OCI-M2 (cell line): ENCODE measurements at regions not wholly inside any gene's neighbourhood (a gene's known extent, or its start where the extent isn't known, plus 50 kb on each side); places are given as distances from the start of the nearest gene placed in this dataset.
"Not testable (repeated sequence)": the region's sequence is repeated elsewhere in the genome, so short reads cannot be mapped to it uniquely, and the experiment has no call there.

Source experiments
- DNase-seq: peaks from one replicate; lab custom pipeline; 2025; ENCODE audit not compliant: unreplicated experiment; lab: John Stamatoyannopoulos, UW

DNA sequence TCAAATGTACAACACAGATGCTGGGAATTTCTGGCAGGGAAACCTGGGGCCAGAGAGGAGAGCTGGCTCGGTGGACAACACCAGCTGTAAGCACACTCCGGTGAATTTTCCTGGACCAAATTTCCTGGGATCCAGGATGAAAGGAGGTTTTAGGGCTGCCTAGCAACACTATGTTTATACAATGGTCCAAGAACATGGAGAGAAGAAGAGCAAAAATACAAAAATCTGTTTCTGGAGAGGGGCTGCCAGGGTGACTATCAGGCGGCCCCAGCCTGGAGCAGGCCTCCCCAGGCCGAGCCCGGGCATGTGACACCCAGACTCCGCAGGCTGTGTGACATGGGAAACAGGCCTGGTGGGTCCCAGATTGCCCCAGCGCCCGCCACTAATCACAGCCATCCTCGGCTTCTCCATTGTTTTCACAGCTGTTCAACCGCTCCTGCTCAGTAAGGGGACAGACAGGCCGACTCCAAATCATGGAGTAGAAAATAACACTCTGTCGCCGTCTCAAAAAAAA lies 336.0 kb upstream of the NFIA start:
- no peak for DNase-seq

DNA sequence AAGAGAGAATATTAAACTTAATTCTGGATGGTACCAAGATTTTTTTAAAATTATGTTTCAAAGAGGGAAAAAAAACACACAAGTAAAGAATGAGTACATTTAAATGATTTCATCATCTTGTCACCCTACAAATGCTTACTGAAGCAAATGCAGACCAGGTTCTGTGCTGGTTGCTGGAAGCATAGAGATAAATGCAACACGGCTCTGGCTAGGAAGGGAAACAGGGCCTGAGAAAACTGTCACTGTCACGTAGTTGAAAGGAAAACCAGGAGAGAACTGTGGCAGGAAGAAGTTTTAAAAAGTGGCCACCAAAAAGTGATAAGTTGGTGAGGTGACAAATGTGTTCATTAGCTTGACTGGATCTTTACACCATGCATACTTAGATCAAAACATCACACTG lies 336.9 kb upstream of the NFIA start:
- no peak for DNase-seq

DNA sequence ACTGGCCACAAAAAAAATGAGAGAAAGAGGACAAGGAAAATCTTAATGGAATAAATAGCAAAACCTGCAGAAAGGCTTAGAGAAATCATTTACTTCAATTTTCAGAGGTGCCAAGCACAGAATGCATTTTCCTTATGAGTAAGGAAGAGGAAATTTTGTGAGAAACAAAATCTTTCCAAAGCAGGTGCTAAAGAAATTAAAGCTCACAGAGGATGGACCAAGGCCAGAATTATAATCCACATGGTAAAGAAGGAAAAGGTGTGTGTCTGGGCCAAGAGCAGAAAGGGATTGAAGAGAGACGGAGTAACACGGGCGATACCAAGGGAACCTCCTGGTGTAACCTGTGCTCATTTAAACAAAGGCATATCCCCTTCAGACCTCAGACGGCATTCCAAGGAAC lies 340.0 kb upstream of the NFIA start:
- DNase-seq = no peak

DNA sequence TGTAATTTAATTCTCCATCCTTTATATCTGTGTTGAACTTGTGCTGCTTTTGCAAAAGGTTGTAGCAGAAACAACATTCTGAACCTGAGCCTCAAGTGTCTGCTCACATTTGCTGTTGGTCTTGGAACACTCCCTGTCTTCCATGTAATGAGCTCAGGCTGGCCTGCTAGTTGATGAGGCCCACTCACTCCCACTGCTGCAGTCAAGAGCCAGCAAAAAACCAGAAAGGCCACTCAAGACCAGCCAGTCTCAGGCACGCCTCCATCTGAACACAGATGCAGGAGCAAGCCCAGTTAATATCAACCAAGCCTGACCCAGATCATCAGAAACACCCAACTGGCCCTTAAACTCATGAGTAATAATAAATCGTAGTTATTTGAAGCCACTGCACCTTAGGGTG lies 342.2 kb upstream of the NFIA start:
- no peak for DNase-seq

DNA sequence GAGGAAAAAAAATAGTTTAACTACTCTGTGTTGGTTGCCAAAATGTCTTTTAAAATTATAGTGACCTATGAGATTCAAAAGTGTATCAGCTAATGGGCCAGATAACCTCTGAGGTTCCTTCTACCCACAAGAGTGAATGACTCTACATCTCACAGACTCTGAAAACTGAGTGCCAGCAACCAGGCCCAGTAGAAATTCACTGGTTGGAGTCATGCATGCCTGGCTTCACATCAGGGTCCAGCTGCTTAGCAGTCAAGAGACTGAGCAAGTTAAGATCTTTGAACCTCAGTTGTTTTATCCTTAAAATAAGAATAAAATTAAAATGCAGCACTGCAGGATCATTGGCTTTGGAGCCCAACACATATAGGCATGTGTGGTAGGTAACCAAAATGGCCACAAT lies 342.6 kb upstream of the NFIA start:
- no peak for DNase-seq

DNA sequence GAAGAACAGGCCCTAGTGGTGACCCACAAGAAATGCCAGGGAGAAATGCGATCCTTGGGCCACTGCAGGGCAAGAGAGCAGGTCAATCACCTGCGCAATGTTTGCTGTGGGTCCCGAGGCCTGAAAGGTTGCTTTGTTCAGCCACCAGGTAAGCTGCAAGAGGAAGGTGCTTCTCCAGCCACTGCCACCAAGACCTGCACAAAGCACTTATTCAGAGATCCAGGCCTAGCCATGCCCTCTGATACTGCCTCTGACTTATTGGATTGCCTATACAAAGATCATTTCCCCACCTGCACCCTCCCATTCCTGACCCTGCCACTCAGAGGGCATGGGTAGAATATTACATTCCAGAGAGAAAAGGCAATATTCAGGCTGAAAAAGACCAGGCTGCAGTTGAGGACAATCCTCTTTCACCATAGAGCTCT lies 349.4 kb upstream of the NFIA start:
- DNase-seq = no peak

DNA sequence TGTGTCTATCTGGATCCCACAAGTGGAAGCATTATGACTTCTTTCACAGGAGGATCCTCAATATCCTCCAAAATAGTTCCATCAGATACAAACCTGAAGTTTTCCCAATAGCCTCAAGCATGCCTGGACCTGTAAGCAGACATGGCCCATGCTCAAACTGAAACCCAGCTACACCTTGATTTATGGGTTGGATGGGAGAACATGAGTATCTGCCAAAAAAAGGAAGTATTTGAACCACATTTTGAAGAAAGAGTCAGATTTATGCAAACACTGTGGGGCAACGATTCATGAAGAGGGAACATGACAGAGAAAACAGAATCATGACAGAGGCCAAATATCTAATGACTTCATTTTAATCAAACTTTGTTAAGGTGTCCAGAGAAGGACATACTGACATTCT lies 351.0 kb upstream of the NFIA start:
- DNase-seq = no peak

DNA sequence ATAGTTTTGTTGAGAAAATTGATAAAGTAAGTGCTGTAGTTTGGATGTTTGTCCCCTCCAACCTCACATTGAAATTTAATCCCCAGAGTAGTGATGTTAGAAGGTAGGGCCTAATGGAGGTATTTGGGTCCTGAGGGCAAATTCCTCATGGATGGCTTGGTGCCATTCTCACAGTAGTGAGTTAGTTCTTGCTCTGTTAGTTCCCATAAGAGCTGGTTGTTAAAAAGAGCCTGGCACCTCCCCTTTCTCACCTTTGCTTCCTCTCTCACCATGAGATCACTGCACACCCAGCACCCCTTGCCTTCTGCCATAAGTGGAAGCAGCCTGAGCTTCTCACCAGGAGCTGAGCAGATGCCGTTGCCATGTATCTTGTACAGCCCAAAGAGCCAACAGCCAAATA lies 354.8 kb upstream of the NFIA start:
- no peak for DNase-seq

DNA sequence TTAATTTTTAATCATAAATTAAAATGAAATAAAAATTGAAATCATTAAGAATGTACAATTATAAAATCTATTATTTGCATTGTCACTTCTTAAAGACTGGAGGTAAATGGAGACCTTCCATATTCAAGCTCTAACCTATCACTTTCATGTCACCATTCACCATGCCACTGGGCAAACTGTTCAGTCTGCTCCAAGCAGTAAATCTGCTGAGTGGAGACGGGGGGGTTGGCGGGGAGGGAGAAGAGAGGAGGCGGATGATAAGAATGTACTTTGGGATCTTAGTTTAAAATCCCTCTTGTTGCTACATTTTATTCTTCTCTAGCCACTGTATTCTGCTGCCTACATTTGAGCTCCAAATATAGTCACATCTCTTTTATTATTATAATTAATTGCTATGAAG lies 365.9 kb upstream of the NFIA start:
- no peak for DNase-seq

DNA sequence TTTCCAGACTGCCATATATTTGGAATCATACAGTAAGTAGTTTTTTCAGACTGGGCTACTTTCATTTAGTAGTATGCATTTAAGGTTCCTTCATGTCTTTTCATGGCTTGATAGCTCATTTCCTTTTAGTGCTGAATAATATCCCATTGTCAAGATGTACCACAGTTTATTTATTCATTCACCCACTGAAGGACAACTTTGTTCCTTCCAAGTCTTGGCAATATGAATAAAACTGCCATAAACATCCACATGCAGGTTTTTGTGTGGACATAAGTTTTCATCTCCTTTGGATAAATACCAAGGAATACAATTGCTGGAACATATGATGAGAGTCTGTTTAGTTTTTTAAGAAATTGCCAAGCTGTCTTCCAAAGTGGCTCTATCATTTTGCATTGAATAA lies 366.4 kb upstream of the NFIA start:
- no peak for DNase-seq

DNA sequence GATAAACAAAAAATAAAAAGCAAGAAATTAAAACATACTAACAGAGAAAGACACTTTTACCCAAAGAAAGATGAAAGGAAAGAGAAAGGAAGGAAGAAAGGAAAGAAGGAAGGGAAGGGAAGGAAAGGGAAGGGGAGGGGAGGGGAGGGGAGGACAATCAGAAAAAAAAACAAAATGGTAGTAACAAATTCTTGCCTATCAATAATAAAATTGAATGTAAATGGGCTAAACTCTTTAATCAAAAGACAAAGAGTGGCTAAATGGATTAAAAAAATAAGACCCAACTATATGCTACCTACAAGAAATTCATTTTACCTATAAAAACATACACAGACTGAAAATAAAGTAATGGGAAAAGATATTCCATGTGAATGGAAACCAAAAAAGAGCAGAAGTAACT lies 372.9 kb upstream of the NFIA start:
- DNase-seq = no peak

DNA sequence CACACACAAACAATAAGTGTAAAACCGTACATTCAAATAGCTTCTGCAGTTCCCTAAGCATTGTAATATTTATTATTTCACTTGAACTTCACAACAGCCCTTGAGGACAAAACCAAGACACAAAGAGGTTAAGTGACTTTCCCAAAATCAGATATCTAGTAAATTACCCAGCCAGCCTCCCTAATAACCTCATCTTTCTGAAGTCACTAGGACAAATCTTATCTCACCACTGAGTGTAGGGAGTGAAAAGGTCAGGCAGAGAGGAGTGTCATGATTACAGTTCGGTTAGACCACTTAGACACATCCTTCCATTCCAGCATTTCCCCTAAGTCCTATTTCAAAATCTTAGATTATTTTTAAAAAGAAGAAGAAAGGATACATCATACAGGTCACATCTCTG lies 377.3 kb upstream of the NFIA start:
- DNase-seq = no peak

DNA sequence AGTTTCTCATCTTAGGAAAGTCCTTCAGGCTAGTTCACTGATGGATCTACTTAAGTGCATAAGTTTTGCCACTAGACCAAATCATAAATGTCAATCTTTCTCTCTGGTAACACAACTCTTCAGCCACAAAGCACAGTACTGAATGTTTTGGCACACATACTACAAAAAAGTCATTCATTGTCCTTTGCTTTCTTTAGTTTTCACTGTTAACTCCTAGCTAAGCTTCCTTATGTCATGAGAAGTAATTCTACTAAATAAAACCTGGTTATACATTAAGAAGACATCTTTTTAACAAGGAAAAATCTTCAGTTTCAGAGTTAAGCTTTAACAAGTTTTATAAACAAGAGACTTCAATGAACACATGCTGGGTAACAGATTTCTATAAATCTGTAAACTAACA lies 379.2 kb upstream of the NFIA start:
- DNase-seq = no peak

DNA sequence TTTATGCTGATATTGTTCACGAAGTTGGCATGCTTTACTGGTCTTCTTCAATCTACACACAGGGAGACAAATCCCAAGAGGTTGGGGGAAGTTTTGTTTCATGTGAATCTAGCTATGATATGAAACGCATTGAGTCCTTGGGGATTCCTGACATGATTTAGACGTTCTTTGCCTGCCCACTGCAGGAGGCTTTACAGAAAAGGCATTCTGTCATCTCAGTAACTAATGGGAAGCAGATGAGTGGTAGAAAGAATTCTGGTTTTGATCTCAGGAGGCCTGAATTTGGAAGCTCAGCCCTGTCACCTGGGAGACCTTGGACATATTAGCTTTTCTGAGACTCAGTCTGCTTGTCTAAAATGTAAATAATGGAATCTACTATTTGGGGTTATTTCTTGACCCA lies 383.0 kb upstream of the NFIA start:
- DNase-seq = no peak

DNA sequence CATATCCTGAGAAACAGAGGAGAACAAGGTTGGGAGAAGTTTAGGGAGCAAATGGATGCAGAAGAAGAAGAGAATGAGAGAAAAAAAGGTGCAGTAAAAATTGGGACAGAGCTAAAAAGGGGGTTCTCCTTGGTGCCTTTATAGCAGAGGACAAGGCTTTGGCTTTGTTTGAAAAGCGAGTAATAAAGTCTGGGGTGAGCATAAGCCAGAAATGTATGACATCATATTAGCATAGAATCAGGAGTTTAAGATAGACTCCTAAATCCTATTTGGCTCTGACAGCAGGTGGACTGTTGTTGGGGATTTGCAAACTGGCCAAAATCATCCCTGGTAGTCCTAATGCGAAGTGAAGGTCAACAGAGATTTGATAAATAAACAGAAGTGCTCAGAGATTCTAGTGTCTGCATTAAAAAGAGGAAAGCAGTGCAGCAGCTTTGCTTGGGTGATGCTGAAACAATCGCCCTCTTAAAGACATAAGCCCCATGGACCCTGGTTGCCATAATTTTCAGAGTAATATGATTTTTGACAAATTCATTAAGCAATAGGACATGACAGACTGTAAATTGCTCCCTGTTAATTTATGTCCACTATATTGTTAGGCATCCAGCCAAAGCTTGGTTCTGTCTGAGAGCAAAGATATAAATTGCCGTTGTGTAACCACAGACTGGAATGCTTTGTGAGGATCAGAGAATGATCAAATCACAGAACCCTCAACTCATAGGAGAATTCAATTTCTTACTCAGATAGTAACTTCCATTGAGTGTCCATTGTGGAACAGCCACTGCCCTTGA lies 385.0 kb upstream of the NFIA start:
- DNase-seq = no peak

DNA sequence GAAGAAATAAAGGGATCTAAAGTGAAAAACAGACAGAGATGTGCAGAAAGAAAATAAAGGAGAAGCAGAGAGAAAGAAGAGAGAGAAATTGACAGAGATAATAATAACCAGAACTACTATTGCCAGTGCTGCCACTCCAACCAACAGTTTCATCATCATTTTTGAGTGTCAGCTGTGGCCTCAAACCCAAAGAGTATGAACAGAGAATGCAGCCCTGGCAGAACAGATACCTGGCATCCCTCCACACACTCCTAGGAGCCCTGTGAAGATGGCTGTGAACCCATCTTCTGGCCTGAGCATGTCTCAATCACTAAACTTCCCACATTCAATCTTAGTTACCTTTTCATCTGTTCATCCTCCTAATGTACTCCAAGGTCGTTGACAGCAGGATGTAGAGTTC lies 385.8 kb upstream of the NFIA start:
- no peak for DNase-seq

DNA sequence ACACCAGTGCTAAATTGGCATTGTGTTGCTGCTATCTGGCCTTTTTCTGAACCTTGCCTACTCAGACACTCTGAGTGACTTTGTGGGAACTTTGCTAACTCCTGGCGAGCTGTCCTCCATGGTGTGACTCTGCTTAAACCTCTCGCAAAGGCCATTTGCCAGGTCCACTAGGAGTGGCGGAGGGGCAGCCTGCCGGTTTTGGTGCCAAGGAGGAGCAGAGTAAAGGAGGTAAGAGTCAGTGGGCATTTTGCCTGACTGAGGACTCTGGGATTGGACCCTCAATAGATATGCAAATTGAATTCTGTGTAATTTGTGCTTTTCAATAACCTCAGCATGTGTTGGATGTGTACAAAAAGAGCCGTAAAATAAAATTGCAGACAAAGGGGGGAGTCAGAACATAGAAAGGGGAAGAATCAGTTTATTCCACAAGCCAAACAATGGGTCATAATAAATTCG lies 386.6 kb upstream of the NFIA start:
- no peak for DNase-seq

DNA sequence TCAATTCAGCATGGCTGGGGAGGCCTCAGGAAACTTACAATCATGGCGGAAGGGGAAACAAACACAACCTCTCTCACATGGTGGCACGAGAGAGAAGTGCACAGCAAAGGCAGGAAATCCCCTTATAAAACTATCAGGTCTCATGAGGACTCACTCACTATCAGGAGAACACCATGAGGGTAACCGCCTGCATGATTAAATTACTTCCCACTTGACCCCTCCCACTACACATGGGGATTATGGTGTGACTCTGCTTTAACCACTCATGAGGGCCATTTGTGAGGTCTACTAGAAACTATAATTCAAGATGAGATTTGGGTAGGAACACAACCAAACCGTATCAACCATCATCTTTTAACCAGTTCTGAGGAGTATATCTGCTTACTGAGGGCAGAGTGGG lies 387.4 kb upstream of the NFIA start:
- no peak for DNase-seq

DNA sequence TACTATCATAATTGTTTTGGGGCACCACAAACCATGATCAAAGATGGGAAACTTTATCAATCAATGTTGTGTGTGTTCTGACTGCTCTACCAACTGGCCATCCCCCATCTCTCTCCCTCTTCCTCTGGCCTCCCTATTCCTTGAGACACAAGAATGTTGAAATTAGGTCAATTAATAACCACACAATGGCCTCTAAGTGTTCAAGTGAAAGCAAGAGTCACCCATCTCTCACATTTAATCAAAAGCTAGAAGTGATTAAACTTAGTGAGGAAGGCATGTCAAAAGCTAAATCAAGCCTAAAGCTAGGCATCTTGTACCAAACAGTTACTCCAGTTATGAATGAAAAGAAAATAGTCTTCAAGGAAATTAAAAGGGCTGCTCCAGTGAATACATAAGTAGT lies 390.3 kb upstream of the NFIA start:
- no peak for DNase-seq

DNA sequence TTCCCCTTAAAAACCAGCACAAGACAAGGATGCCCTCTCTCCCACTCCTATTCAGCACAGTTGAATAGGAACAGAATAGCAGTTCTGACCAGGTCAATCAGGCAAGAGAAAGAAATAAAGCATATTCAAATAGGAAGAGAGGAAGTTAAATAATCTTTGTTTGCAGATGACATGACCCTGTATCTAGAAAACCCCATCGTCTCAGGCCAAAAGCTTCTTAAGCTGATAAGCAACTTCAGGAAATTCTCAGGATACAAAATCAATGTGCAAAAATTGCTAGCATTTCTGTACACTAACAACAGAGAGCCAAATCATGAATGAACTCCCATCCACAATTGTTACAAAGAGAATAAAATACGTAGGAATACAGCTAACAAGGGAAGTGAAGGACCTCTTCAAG lies 394.1 kb upstream of the NFIA start:
- not testable (repeated sequence) for DNase-seq

DNA sequence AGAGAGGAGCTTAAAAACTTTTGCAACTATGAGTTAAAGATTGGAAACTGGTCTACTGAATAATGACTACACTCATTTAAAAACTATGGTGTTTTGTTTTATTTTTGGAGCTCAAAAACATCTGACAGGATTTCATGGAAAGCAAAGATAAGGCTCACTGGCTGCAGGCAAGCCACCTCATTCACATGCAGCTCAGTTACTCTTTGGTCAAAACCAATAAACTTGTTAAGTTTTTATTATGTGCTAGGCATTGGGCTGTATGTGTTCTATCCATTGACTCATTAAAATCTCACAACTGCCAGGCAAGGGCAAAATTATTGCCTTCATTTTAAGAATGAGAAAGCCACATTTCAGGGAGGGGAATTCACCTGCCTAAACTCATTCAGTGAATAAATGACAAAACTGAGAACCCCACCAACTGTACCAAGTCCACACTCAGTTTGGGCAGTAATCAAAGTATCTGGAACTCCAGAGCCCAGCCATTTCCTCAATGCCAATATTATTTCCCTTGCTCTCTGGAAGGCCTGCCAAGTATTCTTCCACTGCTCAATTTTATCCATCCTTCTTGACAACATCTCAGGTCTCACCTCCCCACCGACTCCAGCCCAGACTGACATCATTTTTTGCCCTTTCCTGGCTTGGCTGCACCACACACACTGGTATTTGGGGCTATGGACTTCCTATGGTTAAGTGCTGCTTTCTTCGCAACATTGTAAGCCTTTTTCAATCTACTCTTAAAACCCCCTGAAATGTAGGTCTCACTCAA lies 401.1 kb upstream of the NFIA start:
- no peak for DNase-seq
